Cardiac muscle cell (in vitro differentiated cells and primary cell): ENCODE measurements at regions not wholly inside any gene's neighbourhood (a gene's known extent, or its start where the extent isn't known, plus 50 kb on each side); places are given as distances from the start of the nearest gene placed in this dataset.

Experiments used
- DNase-seq, 2 donors: peaks; one replicate each; pipeline versions ENCODE4 v3.0.0 to v3.0.0-alpha.2; 2010 to 2017; ENCODE audit warnings: low read depth in 1 of 2, low spot score in 1 of 2
- H3K27ac ChIP-seq: fragments of 200-600 bp; sonication (generic); 2 replicates; pipeline ENCODE4 v1.5.1; 2016
- H3K27me3 ChIP-seq: fragments of 200-600 bp; sonication (generic); 2 replicates; pipeline ENCODE4 v1.6.0; 2016; ENCODE audit warnings: control low read depth
- H3K36me3 ChIP-seq: fragments of 200-600 bp; sonication (generic); 2 replicates; pipeline ENCODE4 v1.5.1; 2016; ENCODE audit warnings: control low read depth
- H3K4me1 ChIP-seq: fragments of 200-600 bp; sonication (generic); 2 replicates; pipeline ENCODE4 v1.8.1; 2017; ENCODE audit warnings: low read depth, mild to moderate bottlenecking, mixed run types
- H3K4me3 ChIP-seq: fragments of 200-600 bp; sonication (generic); 2 replicates; pipeline ENCODE4 v1.5.1; 2016; ENCODE audit warnings: mild to moderate bottlenecking
- H3K9me3 ChIP-seq: fragments of 200-600 bp; sonication (generic); 2 replicates; pipeline ENCODE4 v1.5.1; 2017; ENCODE audit warnings: low read depth, mild to moderate bottlenecking, control low read depth
- TF ChIP-seq, protein P1 (sequence below): IDR thresholded peaks from 2 replicates; pipeline ENCODE4 v1.5.1; 2012; ENCODE audit warnings: low read depth, mild to moderate bottlenecking, low read length

- Histone ChIP-seq H3K27me3 (no peaks in the 10 kb centered on the region), H3K9me3 (no peaks in the 10 kb centered on the region), H3K27ac (no peak overlapping the region), H3K4me3 (no peak overlapping the region), H3K4me1 (no peaks in the 10 kb centered on the region), H3K36me3 (no peaks in the 10 kb centered on the region)
- TF ChIP-seq, protein P1, sequence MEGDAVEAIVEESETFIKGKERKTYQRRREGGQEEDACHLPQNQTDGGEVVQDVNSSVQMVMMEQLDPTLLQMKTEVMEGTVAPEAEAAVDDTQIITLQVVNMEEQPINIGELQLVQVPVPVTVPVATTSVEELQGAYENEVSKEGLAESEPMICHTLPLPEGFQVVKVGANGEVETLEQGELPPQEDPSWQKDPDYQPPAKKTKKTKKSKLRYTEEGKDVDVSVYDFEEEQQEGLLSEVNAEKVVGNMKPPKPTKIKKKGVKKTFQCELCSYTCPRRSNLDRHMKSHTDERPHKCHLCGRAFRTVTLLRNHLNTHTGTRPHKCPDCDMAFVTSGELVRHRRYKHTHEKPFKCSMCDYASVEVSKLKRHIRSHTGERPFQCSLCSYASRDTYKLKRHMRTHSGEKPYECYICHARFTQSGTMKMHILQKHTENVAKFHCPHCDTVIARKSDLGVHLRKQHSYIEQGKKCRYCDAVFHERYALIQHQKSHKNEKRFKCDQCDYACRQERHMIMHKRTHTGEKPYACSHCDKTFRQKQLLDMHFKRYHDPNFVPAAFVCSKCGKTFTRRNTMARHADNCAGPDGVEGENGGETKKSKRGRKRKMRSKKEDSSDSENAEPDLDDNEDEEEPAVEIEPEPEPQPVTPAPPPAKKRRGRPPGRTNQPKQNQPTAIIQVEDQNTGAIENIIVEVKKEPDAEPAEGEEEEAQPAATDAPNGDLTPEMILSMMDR: no peak
- DNase-seq: no peak
Observed at GRCh38 chr21:35737449-35737848, 322.9 kb downstream of the SETD4 start.

- no peak for DNase-seq
- no peaks in the 10 kb centered on the region for H3K36me3 ChIP-seq
- no peaks in the 10 kb centered on the region for H3K27me3 ChIP-seq
- no peak overlapping the region for H3K4me3 ChIP-seq
- TF ChIP-seq, protein P1: no peak
- H3K27ac ChIP-seq: no peak overlapping the region
- no peaks in the 10 kb centered on the region for H3K4me1 ChIP-seq
- H3K9me3 ChIP-seq: no peaks in the 10 kb centered on the region
Observed at GRCh38 chr21:35732788-35733187, 327.5 kb downstream of the SETD4 start.

DNA sequence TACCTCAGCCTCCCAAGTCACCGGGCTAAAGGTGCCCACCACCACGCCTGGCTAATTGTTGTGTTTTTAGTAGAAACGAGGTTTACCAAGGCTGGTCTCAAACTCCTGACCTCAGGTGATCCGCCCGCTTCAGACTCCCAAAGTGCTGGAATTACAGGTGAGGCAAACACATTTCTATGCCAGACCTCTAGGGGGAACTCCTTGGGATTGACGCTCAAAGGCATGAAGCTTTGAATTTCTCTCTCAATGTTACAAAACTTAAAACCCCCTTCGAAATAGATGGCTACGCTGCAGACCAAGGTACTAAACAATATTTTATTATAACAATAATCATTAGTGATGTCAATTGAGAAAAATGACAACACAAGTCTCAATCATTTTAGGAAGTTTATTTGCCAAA, 330.0 kb downstream of the SETD4 start:
- H3K27ac ChIP-seq: no peak overlapping the region
- TF ChIP-seq, protein P1: no peak
- DNase-seq: no peak
- no peak overlapping the region for H3K4me3 ChIP-seq
- no peaks in the 10 kb centered on the region for H3K27me3 ChIP-seq
- no peaks in the 10 kb centered on the region for H3K9me3 ChIP-seq
- no peaks in the 10 kb centered on the region for H3K36me3 ChIP-seq
- H3K4me1 ChIP-seq: no peaks in the 10 kb centered on the region

- Histone ChIP-seq H3K4me1 (no peaks in the 10 kb centered on the region), H3K36me3 (no peaks in the 10 kb centered on the region), H3K4me3 (no peak overlapping the region), H3K9me3 (no peaks in the 10 kb centered on the region), H3K27me3 (no peaks in the 10 kb centered on the region), H3K27ac (no peak overlapping the region)
- DNase-seq: no peak
- TF ChIP-seq, protein P1: no peak
Observed at GRCh38 chr21:35727830-35728229, 332.5 kb downstream of the SETD4 start.

DNA sequence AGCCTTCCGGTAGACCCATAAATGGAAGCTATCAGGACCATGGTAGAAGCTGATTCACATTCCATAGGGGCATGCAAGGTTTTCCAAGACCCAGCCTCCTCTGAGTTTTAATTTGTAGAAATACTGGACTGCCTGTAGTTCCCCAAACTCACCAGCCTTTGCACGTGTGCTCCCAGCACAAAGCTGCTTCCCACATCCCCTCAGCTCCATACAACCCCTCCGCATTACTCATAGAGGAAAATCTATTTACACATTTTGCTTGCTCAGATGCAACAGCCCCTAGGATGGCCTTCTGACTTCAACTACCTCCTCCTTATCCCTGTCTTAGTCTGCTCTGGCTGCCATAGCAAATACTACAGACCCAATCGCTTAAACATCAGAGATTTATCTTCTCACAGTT, 336.2 kb downstream of the SETD4 start:
- Histone ChIP-seq H3K4me1 (no peaks in the 10 kb centered on the region), H3K27ac (no peak overlapping the region), H3K27me3 (no peaks in the 10 kb centered on the region), H3K36me3 (no peaks in the 10 kb centered on the region), H3K9me3 (no peaks in the 10 kb centered on the region), H3K4me3 (no peak overlapping the region)
- TF ChIP-seq, protein P1: no peak
- DNase-seq: no peak

GRCh38 chr21:35721701-35722100, 338.6 kb downstream of the SETD4 start:
- no peak for DNase-seq
- Histone ChIP-seq H3K4me1 (no peaks in the 10 kb centered on the region), H3K27ac (no peak overlapping the region), H3K9me3 (no peaks in the 10 kb centered on the region), H3K4me3 (no peak overlapping the region), H3K27me3 (no peaks in the 10 kb centered on the region), H3K36me3 (no peaks in the 10 kb centered on the region)
- TF ChIP-seq, protein P1: no peak
